Stimulated activated CD8-positive, alpha-beta memory T cell treated with anti-CD3 and anti-CD28 coated beads, Interleukin-12 subunit alpha, Interleukin-12 subunit beta, amount 100 ng/mL, for 24 hours (primary cell): ENCODE measurements at regions not wholly inside any gene's neighbourhood (a gene's known extent, or its start where the extent isn't known, plus 50 kb on each side); places are given as distances from the start of the nearest gene placed in this dataset.

Source experiments
- DNase-seq: peaks from one replicate; pipeline ENCODE4 v3.0.0-alpha.2; 2020; ENCODE audit errors: extremely low read depth

DNA sequence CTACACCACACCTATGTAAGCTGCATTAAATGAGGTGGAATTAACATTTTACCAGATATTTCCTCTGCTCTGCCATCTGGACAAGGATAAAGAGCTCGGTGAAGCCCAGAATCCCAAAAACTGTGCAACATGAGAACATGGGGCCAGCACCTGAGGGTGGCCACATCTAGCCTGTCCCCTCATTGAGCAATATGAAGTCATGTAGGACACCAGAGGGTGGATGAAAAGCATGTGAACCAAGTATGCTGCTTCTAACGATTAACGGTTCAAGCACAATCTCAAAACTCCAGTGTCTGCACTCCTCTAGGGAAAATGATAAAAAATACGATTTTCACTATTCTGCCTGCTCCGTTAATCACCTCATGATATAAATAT, 545.8 kb downstream of the EBF1 start:
- DNase-seq, result no peak

- DNase-seq, result no peak
Measured at GRCh38 chr5:158553195-158553961, 546.3 kb downstream of the EBF1 start.

DNA sequence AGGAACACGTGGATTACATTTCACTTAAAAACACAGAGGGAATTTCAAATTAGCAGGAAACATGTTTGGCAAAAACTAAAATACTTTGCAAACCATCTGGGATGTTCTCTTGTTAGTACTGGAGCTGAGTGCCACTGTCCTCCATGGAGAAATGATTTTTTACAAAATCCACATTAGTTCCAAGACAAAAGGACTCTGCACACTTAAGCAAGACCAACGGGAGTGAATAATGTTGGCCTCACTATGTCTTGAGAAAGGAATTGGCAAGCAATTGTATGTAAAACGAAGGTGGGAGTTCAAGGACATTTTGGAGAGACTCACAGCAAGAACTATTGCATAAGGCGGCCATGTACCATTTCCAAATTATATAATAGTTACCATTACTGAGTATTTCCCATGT, 547.5 kb downstream of the EBF1 start:
- DNase-seq, result no peak

- DNase-seq, result no peak
Measured at GRCh38 chr5:158549311-158549710, 550.4 kb downstream of the EBF1 start.

DNA sequence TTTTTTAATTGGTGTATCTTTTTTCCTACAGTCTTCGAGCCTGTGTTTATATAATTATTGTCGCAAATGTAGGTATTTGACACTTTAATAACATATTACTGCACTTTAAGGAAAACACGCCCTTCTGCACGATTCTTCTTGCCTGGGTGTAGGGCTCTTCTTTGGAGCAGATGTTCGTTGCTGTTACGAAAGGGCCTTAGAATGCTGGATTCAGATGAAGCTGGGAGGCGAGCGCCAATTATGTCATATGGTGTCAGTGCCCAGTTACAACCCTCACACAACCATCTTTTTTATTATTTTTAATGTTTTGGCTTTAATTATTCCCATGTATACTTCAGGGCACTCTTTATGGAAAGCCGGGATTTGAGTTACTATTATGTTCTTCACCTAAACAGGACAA, 553.0 kb downstream of the EBF1 start:
- DNase-seq, result no peak

DNA sequence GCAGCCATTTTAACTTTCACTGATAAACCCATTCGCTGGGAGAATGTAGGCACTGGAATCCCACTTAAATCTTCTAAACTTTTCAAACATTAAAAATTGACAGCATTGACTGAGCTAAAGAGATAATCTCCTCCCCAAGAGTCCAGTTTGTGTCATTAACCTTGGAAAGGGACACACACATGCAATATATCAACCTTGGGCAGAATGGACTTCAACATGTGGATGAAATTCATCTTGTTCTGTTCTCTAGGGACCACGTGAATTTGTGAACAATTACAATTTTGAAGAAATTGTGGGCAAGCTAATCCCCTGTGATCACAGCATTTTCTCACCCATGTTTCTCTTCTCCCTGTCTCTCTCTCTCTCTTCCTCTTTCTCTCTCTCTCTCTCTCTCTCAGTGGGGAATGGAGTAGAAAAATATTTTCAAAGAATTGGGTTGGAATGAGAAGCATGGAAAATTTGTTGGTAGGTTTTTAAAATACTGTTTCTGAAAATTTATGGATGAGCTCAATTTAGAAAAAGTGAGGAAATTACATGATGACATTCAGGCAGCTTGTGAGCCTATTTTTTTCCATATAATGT, 553.7 kb downstream of the EBF1 start:
- DNase-seq, result no peak

DNA sequence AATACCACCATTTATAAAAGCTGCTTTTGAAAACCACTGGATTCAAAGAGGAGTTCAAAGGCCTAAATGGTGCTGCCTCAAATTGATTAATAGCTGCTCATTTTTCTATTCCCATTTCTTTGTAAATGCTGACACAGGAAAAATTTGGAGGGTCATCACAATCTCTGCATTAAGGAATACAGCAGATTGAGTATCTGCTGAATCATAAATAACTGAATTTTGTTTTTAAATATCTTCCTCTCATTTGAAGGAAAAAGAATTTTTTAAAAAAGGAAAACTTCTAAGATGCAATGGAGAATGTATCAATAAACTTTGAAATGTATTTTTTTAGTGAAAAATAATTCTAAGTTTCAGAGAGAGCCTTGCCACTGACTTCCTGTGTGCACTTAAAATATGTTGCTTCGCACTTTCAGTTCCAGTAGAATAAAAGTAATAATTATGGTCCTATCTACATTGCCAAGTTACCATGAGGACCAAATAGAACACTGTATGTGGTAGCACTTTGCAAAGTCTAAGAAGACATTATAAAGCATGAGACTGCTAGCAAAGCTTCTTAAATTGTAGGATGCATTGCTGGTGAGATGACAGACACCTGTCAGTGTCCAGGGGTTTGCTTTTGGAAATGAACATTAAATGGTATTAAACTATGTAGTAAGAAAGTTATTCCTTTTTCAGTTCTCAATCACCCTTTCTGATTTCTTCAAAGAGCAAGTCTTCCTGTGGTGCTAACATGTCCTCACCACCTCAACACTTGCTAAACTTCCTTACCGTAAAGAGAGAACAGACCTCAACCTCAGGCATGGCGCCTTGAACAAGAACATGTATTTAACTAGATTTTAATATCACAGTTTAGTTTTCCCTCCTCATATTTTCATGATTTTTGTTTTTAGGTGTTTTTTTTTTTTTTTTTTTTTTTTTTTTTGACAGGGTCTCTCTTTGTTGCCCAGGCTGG, 555.1 kb downstream of the EBF1 start:
- no peak for DNase-seq

DNA sequence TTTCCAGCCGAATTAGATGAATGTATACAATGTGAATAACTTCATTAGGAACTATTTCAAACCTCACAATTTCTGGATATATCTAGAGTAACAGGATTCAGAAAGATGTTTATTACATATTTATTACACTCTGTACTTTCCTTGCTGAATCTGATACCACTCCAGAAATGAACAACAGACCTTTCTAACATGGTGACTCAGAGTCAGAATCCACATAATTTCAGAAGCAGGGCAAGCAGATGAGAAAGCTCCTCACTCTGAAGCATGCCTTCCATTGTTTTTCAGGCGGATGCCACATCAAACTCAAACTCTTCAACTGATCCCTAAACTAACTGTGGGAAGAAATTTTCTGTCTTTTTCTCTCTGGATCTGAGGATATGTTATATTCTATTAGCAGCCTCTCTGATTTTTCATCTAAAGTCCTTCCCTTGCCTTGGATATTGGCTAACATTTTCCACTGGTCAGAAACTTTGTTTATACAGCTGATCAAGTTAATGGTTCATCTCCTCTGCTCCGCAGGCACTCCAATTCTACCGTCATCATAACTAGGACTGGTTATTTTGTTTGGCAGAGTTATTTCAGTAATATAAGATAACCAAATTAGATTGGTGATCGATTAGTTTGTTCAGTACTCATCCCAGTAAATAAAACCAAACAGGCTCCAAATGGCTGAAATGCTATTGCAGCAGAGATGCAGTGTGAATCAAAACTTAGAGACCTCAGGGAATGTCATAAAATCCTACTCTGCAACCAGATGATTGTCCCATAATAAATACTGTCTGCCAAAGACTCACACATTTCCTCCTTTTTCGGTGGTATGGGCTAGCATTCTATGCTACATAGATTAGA, 556.0 kb downstream of the EBF1 start:
- no peak for DNase-seq

DNA sequence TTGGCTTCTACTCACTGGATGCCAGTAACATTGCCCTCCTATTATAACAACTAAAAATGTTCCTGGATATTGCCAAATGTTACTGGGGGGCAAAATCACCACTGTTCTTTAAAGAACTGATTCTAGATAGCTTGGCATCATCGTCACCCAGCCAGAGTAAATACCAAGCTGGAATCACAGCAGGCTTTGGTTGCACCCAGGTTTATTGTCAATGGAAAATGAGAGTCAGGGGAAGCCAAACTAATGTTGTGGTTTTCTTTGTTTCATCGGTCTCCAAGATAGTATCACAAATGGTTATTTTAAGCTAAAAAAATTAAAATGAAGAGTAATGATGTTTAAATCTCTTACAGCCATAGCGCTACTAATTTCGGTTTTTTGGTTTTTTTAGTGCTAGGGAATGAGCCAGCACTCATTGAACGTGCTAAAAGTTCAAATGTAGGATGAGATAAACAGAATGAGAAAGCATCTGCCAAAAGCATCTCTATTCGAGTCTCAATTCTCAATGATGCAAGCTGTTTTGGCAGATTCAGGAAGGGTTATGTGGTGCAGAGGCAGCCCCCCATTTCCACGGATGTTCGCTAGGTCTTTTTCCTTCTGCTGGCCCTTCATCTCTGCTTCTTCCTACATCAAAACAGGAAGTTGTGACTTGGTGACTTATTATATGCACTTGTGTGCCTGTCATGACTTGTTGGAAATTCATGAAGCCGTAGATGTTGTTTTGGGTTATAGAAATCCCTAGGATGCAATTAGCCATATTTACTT, 558.0 kb downstream of the EBF1 start:
- no peak for DNase-seq

GRCh38 chr5:158538506-158539074, 561.1 kb downstream of the EBF1 start:
- no peak for DNase-seq

- no peak for DNase-seq
Measured at GRCh38 chr5:158537366-158537765, 562.4 kb downstream of the EBF1 start.

DNA sequence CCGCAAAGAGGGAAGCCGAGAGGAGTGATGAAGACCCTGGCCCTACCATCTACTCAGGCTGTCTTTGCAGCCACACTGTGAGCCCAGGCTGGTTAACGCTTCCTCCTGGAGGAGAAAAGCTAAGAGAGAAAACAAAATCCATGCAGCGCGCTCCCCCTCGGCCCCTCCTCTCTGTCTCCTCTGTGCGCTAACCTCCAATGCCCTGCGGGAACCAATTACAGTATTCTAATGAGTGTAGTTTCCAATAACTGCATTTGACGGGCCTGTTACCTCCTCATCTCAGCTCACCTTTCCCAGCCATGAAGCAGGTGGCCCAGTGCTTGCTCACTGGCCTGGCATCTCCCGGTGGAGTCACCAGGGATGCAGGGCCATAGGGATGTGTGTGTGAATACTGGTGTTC, 565.5 kb downstream of the EBF1 start:
- no peak for DNase-seq

- no peak for DNase-seq
Measured at GRCh38 chr5:158532739-158533138, 567.0 kb downstream of the EBF1 start.

DNA sequence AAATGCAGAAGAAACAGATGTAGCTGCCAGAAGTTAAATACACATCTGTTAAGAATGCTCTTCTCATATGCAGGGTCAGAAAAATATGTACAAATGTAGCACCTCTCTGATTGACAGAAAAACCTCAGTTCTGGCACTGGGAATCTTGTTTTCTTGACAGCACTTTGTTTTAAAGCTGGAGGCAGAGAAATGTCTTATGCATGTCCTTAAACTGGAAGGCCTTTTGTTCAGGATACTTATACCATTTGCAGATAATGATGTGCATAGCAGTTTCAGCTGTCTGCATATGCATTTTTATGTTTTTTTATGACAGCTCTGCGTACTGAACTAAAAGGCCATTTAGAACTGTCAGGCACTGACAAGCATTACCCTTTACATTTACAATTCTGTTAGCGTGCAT, 567.9 kb downstream of the EBF1 start:
- DNase-seq, result no peak

DNA sequence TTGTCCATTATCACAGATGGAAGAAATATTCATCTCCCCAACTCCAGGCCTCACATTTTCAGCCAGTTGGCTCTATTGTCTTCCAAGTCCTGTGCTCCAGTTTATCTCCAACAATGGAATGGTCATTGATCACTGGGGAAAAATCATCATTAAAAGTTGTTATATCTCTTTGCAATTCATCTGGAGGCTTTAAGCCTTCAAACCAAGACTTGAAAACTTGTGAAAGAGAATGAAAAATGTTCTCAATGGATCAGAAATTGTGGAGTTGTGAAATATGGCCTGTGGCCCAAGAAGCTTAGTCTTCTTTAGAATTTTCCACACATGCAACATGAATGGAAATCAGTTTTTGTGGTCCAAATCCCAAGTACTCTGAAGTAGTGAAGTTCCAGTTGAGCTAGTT, 569.6 kb downstream of the EBF1 start:
- no peak for DNase-seq

DNA sequence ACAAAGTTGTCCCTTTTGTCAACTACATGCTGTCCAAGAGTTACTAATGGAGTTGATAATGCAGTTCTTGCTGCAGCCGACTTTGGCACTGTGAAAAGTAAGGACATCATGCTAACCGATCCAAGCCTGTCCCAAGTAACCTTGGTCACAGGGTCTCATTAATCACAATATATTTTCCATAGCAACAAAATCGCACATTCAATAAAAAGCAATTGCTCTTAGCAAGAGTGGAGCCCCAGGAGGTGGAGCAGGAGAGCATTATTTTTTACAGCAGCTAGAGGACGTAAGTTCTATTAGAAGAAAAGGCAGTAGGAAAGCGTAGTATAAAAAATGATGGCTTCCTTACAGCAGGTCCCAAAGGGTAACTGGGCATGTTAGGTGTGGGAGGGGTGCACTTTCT, 570.3 kb downstream of the EBF1 start:
- DNase-seq, result no peak

- DNase-seq, result no peak
Measured at GRCh38 chr5:158525663-158526062, 574.1 kb downstream of the EBF1 start.

GRCh38 chr5:158524070-158524469, 575.6 kb downstream of the EBF1 start:
- DNase-seq, result no peak

GRCh38 chr5:158522776-158523175, 576.9 kb downstream of the EBF1 start:
- DNase-seq, result no peak

- DNase-seq, result no peak
Measured at GRCh38 chr5:158521995-158522394, 577.7 kb downstream of the EBF1 start.
